PFSK-1 (cell line): ENCODE measurements at regions not wholly inside any gene's neighbourhood (a gene's known extent, or its start where the extent isn't known, plus 50 kb on each side); places are given as distances from the start of the nearest gene placed in this dataset.

Source experiments
- FOXP2 ChIP-seq: optimal IDR thresholded peaks from 2 replicates; pipeline ENCODE3; 2011; ENCODE audit warnings: borderline replicate concordance, control low read depth, inconsistent platforms; ENCODE audit not compliant: insufficient read depth; ENCODE audit errors: extremely low read length, extremely low read depth
- POLR2AphosphoS5 ChIP-seq: IDR thresholded peaks from 2 replicates; pipeline ENCODE4 v1.6.1; 2012; ENCODE audit warnings: low read depth, mild to moderate bottlenecking, control low read depth, low read length, moderate library complexity
- SIN3A ChIP-seq: IDR thresholded peaks from 2 replicates; pipeline ENCODE4 v1.6.1; 2012; ENCODE audit warnings: mild to moderate bottlenecking, low read length, moderate library complexity, borderline replicate concordance; ENCODE audit not compliant: insufficient read depth
- TAF1 ChIP-seq: IDR thresholded peaks from 2 replicates; pipeline ENCODE4 v1.6.1; 2012; ENCODE audit warnings: low read length, control low read depth, borderline replicate concordance; ENCODE audit not compliant: insufficient read depth
- TF ChIP-seq, protein P1 (sequence below), 2 experiments: IDR thresholded peaks; 2 replicates each; pipeline versions ENCODE4 v1.6.1 to v1.8.0; 2011 to 2012; ENCODE audit warnings: low read depth in 2 of 2, low read length in 2 of 2, control low read depth in 1 of 2, inconsistent platforms in 1 of 2, mild to moderate bottlenecking in 1 of 2, moderate library complexity in 1 of 2; ENCODE audit not compliant: insufficient read depth in 1 of 2

DNA sequence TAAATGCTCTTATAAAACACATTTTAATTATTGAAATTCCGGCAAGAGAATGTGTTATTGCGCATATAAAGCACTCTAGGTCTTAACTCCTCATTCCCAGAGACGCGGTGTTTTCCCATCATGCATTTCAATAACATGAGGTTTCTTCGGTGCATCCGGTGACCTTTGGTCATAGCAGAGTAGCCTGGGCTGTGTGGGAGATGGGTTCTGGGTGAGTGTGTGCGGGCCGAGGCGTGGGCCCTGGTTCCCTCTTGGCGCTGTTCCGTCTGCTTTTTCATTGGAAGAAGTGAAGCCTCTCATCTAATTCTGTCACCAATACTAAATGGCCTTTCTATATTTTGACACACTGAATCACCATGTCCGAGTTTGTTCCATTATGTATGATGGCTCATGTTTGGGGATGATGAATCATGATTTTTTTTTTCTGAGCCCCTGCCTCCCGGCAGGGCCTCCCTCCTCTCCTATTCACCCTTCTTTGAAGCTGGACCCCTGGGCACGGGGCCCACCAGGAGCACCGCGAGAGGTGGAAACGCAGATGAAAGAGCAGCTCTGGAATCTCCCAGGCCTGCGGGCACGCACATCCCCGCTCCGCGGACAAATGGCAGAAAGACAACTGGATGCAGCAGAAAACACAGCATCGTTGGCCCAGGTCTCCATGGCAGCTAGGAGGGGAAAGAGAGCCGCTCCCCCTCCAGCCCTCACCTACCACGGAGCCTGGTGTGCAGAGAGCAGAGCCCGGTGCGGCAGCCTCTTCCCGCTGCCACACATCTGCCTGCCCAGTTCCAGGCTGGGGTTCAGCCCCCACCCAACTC is 85.8 kb upstream of the HPCAL1 start:
- no peak for TF ChIP-seq SIN3A

DNA sequence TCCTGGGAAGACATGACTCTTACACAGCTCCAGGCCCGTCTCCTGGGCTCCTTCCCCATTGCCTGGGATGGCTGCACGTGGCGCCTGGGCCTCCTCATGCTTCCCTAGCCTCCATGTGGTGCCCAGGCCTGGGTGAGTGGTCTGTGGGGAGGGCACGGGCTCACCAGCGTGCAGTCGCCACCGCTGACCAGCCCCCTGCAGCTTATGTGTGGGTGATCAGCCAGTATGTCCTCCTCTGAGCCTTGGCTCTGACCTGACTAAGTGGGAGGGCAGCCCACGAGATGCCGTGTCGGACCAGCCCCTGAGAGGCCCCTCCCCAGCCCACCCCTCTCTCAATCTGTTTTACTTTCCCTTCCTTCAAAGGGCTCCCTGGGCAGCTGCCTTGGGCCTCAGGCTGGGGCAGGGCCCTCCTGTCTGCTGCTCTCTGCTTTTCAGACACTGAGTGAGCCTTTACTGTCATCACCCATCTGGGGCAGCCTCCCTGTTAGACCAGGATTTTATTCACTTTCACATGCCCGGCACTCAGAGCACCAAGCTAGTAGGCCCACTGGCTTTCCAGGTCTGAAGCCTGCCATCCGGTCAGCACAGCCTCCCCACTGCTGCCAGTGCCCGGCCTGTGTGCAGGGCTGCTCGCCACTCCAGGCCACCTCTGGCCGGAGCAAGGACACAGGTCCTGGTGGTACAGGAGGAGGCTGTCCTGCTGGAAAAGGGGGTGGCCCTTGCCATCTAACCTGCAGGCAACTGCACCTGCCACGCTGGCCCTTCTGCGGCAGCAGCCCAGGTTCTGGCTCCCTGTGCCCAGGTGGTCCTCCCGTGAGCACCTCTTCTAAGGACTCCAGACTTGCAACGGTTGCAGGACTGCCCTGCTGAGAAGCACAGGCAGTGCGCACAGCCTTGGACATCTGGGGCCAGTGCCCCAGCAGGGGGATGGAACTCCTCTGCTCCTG is 84.9 kb upstream of the HPCAL1 start:
- TF ChIP-seq TAF1 (no peak), POLR2AphosphoS5 (no peak), FOXP2 (no peak), SIN3A (no peak)
- TF ChIP-seq, protein P1, sequence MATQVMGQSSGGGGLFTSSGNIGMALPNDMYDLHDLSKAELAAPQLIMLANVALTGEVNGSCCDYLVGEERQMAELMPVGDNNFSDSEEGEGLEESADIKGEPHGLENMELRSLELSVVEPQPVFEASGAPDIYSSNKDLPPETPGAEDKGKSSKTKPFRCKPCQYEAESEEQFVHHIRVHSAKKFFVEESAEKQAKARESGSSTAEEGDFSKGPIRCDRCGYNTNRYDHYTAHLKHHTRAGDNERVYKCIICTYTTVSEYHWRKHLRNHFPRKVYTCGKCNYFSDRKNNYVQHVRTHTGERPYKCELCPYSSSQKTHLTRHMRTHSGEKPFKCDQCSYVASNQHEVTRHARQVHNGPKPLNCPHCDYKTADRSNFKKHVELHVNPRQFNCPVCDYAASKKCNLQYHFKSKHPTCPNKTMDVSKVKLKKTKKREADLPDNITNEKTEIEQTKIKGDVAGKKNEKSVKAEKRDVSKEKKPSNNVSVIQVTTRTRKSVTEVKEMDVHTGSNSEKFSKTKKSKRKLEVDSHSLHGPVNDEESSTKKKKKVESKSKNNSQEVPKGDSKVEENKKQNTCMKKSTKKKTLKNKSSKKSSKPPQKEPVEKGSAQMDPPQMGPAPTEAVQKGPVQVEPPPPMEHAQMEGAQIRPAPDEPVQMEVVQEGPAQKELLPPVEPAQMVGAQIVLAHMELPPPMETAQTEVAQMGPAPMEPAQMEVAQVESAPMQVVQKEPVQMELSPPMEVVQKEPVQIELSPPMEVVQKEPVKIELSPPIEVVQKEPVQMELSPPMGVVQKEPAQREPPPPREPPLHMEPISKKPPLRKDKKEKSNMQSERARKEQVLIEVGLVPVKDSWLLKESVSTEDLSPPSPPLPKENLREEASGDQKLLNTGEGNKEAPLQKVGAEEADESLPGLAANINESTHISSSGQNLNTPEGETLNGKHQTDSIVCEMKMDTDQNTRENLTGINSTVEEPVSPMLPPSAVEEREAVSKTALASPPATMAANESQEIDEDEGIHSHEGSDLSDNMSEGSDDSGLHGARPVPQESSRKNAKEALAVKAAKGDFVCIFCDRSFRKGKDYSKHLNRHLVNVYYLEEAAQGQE (IDR thresholded peaks at IDR 0.05; ENCODE audit: insufficient read depth in 1 of 2, low read depth in 2 of 2, low read length in 2 of 2), result no peak

GRCh38 chr2:10220045-10220901 is 82.4 kb upstream of the HPCAL1 start:
- TF ChIP-seq SIN3A, result no peak
- TF ChIP-seq, protein P1 (IDR thresholded peaks at IDR 0.05; ENCODE audit: insufficient read depth in 1 of 2, low read depth in 2 of 2, low read length in 2 of 2), result no peak
- TF ChIP-seq TAF1, result no peak
- no peak for TF ChIP-seq FOXP2
- no peak for TF ChIP-seq POLR2AphosphoS5

GRCh38 chr2:10220902-10221391 is 81.8 kb upstream of the HPCAL1 start:
- no peak for TF ChIP-seq TAF1
- TF ChIP-seq FOXP2, result no peak
- TF ChIP-seq, protein P1 (IDR thresholded peaks at IDR 0.05; ENCODE audit: insufficient read depth in 1 of 2, low read depth in 2 of 2, low read length in 2 of 2), result no peak
- no peak for TF ChIP-seq SIN3A
- TF ChIP-seq POLR2AphosphoS5, result no peak

- TF ChIP-seq SIN3A (no peak), FOXP2 (no peak), TAF1 (no peak), POLR2AphosphoS5 (no peak)
- TF ChIP-seq, protein P1 (IDR thresholded peaks at IDR 0.05; ENCODE audit: insufficient read depth in 1 of 2, low read depth in 2 of 2, low read length in 2 of 2), result no peak
These were observed 81.3 kb upstream of the HPCAL1 start for GRCh38 chr2:10221443-10221842.
